ENCODE measurements at regions not wholly inside any gene's neighbourhood (a gene's known extent, or its start where the extent isn't known, plus 50 kb on each side); places are given as distances from the start of the nearest gene placed in this dataset.

DNA sequence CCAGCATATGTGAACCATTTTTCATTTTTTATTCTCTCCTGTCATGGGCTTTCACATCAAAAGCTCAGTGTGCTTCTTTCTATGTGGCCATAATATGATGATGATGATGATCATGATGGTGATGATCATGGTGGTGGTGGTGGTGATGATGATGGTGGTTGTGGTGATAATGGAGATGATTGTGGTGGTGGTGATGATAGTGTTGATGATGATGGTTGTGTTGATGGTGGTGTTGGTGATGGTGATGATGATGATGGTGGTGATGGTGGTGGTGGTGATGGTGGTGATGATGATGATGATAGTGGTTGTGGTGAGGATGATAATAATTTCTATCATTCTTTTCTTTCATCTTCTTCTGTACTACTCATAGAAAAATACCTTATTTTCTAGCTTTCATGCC lies 413.1 kb upstream of the VSTM2A start:
- TF ChIP-seq, protein P1, sequence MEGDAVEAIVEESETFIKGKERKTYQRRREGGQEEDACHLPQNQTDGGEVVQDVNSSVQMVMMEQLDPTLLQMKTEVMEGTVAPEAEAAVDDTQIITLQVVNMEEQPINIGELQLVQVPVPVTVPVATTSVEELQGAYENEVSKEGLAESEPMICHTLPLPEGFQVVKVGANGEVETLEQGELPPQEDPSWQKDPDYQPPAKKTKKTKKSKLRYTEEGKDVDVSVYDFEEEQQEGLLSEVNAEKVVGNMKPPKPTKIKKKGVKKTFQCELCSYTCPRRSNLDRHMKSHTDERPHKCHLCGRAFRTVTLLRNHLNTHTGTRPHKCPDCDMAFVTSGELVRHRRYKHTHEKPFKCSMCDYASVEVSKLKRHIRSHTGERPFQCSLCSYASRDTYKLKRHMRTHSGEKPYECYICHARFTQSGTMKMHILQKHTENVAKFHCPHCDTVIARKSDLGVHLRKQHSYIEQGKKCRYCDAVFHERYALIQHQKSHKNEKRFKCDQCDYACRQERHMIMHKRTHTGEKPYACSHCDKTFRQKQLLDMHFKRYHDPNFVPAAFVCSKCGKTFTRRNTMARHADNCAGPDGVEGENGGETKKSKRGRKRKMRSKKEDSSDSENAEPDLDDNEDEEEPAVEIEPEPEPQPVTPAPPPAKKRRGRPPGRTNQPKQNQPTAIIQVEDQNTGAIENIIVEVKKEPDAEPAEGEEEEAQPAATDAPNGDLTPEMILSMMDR (IDR thresholded peaks at IDR 0.05), result no peak
- no peak for TF ChIP-seq POLR2A (IDR thresholded peaks at IDR 0.05)
